Neural progenitor cell (in vitro differentiated cells): ENCODE measurements at regions not wholly inside any gene's neighbourhood (a gene's known extent, or its start where the extent isn't known, plus 50 kb on each side); places are given as distances from the start of the nearest gene placed in this dataset.

Experiments
- DNase-seq: peaks from one replicate; pipeline ENCODE4 v3.0.0-alpha.2; 2016; ENCODE audit warnings: low spot score
- H2AFZ ChIP-seq: fragments of 200-600 bp; sonication (generic); replicated peaks from 2 replicates; pipeline ENCODE4 v1.6.1; 2016; ENCODE audit warnings: antibody characterized with exemption
- H3F3A ChIP-seq: fragments of 200-600 bp; sonication (generic); 2 replicates; pipeline ENCODE4 v1.6.1; 2016; ENCODE audit warnings: antibody characterized with exemption, low read depth
- H3K27ac ChIP-seq: fragments of 200-600 bp; sonication (generic); 2 replicates; pipeline ENCODE4 v1.5.1; 2016; ENCODE audit warnings: mild to moderate bottlenecking
- H3K27me3 ChIP-seq: fragments of 200-600 bp; sonication (generic); 2 replicates; pipeline ENCODE4 v1.6.1; 2016; ENCODE audit warnings: mild to moderate bottlenecking, moderate library complexity
- H3K36me3 ChIP-seq: fragments of 200-600 bp; sonication (generic); 2 replicates; pipeline ENCODE4 v1.5.1; 2016
- H3K4me1 ChIP-seq: fragments of 200-600 bp; sonication (generic); 2 replicates; pipeline ENCODE4 v1.6.1; 2016; ENCODE audit warnings: mixed run types
- H3K4me2 ChIP-seq: fragments of 200-600 bp; sonication (generic); 2 replicates; pipeline ENCODE4 v1.6.1; 2016
- H3K4me3 ChIP-seq: fragments of 200-600 bp; sonication (generic); 2 replicates; pipeline ENCODE4 v1.5.1; 2016
- H3K79me2 ChIP-seq: fragments of 200-600 bp; sonication (generic); 2 replicates; pipeline ENCODE4 v1.6.1; 2016; ENCODE audit warnings: low read depth
- H3K9ac ChIP-seq: fragments of 200-600 bp; sonication (generic); 2 replicates; pipeline ENCODE4 v1.6.1; 2016
- H3K9me3 ChIP-seq: fragments of 200-600 bp; sonication (generic); 2 replicates; pipeline ENCODE4 v1.5.1; 2016; ENCODE audit warnings: low read depth
- H4K20me1 ChIP-seq: fragments of 200-600 bp; sonication (generic); 2 replicates; pipeline ENCODE4 v1.6.1; 2016; ENCODE audit warnings: low read depth
- H3K27ac Mint-ChIP-seq: 3 replicates; pipeline ENCODE4 v1.8.0; 2021; ENCODE audit warnings: mixed read lengths
- H3K27me3 Mint-ChIP-seq: 2 replicates; pipeline ENCODE4 v1.8.0; 2022; ENCODE audit warnings: low read depth, mild to moderate bottlenecking, inconsistent platforms, moderate library complexity, mixed read lengths; ENCODE audit not compliant: insufficient read depth
- H3K36me3 Mint-ChIP-seq: 3 replicates; pipeline ENCODE4 v1.8.0; 2021; ENCODE audit warnings: mixed read lengths
- H3K4me1 Mint-ChIP-seq: 3 replicates; pipeline ENCODE4 v1.8.0; 2021; ENCODE audit warnings: mixed read lengths
- H3K4me3 Mint-ChIP-seq: 3 replicates; pipeline ENCODE4 v1.8.0; 2021; ENCODE audit warnings: mild to moderate bottlenecking, moderate library complexity, mixed read lengths
- H3K9me3 Mint-ChIP-seq: 3 replicates; pipeline ENCODE4 v1.8.0; 2020; ENCODE audit warnings: mixed read lengths
- EZH2 ChIP-seq: fragments of 200-600 bp; sonication (generic); IDR thresholded peaks from 2 replicates; pipeline ENCODE4 v1.6.1; 2017; ENCODE audit warnings: antibody characterized with exemption, mild to moderate bottlenecking, moderate library complexity
- EZH2phosphoT487 ChIP-seq: fragments of 200-600 bp; sonication (generic); IDR thresholded peaks from 2 replicates; pipeline ENCODE4 v1.6.1; 2017; ENCODE audit warnings: antibody characterized with exemption
- TF ChIP-seq, protein P1 (sequence below): fragments of 200-600 bp; sonication (generic); IDR thresholded peaks from 2 replicates; pipeline ENCODE4 v1.5.1; 2017; ENCODE audit warnings: antibody characterized with exemption, mild to moderate bottlenecking

GRCh38 chr14:54232735-54233134 lies 164.1 kb upstream of the CDKN3 start:
- Histone ChIP-seq H3K79me2 (no peaks in the 10 kb centered on the region), H3K9me3 (no peaks in the 10 kb centered on the region), H3K4me1 (peaks cover 19% of the 10 kb centered on the region), H3K4me3 (no peak overlapping the region), H3K4me2 (no peak overlapping the region), H3K36me3 (no peaks in the 10 kb centered on the region), H3F3A (no peaks in the 10 kb centered on the region), H3K9ac (no peak overlapping the region), H4K20me1 (no peaks in the 10 kb centered on the region), H2AFZ (no peak overlapping the region), H3K27ac (no peak overlapping the region), H3K27me3 (no peaks in the 10 kb centered on the region)
- DNase-seq: no peak
- Mint-ChIP-seq H3K4me1 (peaks cover 24% of the 10 kb centered on the region), H3K36me3 (peaks cover 3% of the 10 kb centered on the region), H3K27me3 (peaks cover 2% of the 10 kb centered on the region), H3K9me3 (peaks cover 17% of the 10 kb centered on the region), H3K27ac (no peak overlapping the region), H3K4me3 (no peak overlapping the region)
- TF ChIP-seq EZH2phosphoT487 (no peak), EZH2 (no peak)
- TF ChIP-seq, protein P1, sequence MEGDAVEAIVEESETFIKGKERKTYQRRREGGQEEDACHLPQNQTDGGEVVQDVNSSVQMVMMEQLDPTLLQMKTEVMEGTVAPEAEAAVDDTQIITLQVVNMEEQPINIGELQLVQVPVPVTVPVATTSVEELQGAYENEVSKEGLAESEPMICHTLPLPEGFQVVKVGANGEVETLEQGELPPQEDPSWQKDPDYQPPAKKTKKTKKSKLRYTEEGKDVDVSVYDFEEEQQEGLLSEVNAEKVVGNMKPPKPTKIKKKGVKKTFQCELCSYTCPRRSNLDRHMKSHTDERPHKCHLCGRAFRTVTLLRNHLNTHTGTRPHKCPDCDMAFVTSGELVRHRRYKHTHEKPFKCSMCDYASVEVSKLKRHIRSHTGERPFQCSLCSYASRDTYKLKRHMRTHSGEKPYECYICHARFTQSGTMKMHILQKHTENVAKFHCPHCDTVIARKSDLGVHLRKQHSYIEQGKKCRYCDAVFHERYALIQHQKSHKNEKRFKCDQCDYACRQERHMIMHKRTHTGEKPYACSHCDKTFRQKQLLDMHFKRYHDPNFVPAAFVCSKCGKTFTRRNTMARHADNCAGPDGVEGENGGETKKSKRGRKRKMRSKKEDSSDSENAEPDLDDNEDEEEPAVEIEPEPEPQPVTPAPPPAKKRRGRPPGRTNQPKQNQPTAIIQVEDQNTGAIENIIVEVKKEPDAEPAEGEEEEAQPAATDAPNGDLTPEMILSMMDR: no peak

DNA sequence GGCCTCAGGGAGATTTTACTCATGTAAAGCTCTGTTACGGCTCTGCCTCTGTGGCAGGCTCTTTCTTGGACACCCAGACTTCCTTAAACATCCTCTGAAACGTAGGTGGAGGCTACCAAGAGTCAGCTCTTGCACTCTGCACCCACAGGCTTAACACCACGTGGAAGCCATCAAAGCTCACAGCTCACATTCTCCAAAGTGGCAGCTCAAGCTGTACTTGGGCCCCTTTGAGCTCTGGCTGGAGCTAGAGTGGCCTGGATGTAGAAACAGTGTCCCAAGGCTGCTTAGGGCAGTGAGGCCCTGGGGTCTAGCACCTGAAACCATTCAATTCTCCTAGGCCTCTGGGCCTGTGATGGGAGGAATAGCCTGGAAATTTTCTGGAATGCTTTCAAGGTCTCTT lies 155.3 kb upstream of the CDKN3 start:
- H2AFZ ChIP-seq: no peak overlapping the region
- peaks cover 6% of the 10 kb centered on the region for H3K4me1 ChIP-seq
- H3K36me3 ChIP-seq: no peaks in the 10 kb centered on the region
- no peak overlapping the region for H3K4me2 ChIP-seq
- no peaks in the 10 kb centered on the region for H3K27me3 ChIP-seq
- peaks cover 2% of the 10 kb centered on the region for H3K4me1 Mint-ChIP-seq
- no peak overlapping the region for H3K27ac Mint-ChIP-seq
- H4K20me1 ChIP-seq: no peaks in the 10 kb centered on the region
- H3F3A ChIP-seq: no peaks in the 10 kb centered on the region
- no peak for DNase-seq
- H3K79me2 ChIP-seq: no peaks in the 10 kb centered on the region
- H3K4me3 Mint-ChIP-seq: no peak overlapping the region
- no peak overlapping the region for H3K4me3 ChIP-seq
- H3K9me3 Mint-ChIP-seq: peaks cover 7% of the 10 kb centered on the region
- no peaks in the 10 kb centered on the region for H3K36me3 Mint-ChIP-seq
- no peak overlapping the region for H3K27ac ChIP-seq
- H3K9me3 ChIP-seq: no peaks in the 10 kb centered on the region
- H3K9ac ChIP-seq: no peak overlapping the region
- H3K27me3 Mint-ChIP-seq: peaks cover 9% of the 10 kb centered on the region
- TF ChIP-seq, protein P1: no peak
- no peak for TF ChIP-seq EZH2
- TF ChIP-seq EZH2phosphoT487: no peak

GRCh38 chr14:54251356-54251755 lies 145.5 kb upstream of the CDKN3 start:
- no peak overlapping the region for H2AFZ ChIP-seq
- Mint-ChIP-seq H3K9me3 (peaks cover 4% of the 10 kb centered on the region), H3K27me3 (peaks cover 4% of the 10 kb centered on the region), H3K4me3 (no peak overlapping the region), H3K27ac (no peak overlapping the region), H3K4me1 (peaks cover 3% of the 10 kb centered on the region), H3K36me3 (no peaks in the 10 kb centered on the region)
- H3K36me3 ChIP-seq: no peaks in the 10 kb centered on the region
- H3K4me3 ChIP-seq: no peak overlapping the region
- H3K27me3 ChIP-seq: peaks cover 55% of the 10 kb centered on the region
- no peak overlapping the region for H3K9ac ChIP-seq
- H4K20me1 ChIP-seq: no peaks in the 10 kb centered on the region
- H3F3A ChIP-seq: no peaks in the 10 kb centered on the region
- TF ChIP-seq, protein P1: no peak
- TF ChIP-seq EZH2 (no peak), EZH2phosphoT487 (no peak)
- H3K79me2 ChIP-seq: no peaks in the 10 kb centered on the region
- no peak overlapping the region for H3K4me2 ChIP-seq
- H3K4me1 ChIP-seq: peaks cover 3% of the 10 kb centered on the region
- no peak for DNase-seq
- H3K9me3 ChIP-seq: no peaks in the 10 kb centered on the region
- no peak overlapping the region for H3K27ac ChIP-seq
